ENCODE measurements at regions not wholly inside any gene's neighbourhood (a gene's known extent, or its start where the extent isn't known, plus 50 kb on each side); places are given as distances from the start of the nearest gene placed in this dataset.

GRCh38 chr2:105570757-105571156 is 171.9 kb upstream of the FHL2 start:
- DNase-seq (ENCODE audit: low read depth in 2 of 2) = no peak

- DNase-seq (ENCODE audit: low read depth in 2 of 2) = no peak
Measured at GRCh38 chr2:105570326-105570725, 171.5 kb upstream of the FHL2 start.

GRCh38 chr2:105569606-105570005 is 170.8 kb upstream of the FHL2 start:
- DNase-seq (ENCODE audit: low read depth in 2 of 2) = no peak

- DNase-seq (ENCODE audit: low read depth in 2 of 2) = no peak
Measured at GRCh38 chr2:105567996-105568494, 169.2 kb upstream of the FHL2 start.

GRCh38 chr2:105563000-105563719 is 164.3 kb upstream of the FHL2 start:
- no peak for DNase-seq (ENCODE audit: low read depth in 2 of 2)

- DNase-seq (ENCODE audit: low read depth in 2 of 2) = no peak
Measured at GRCh38 chr2:105561401-105561800, 162.6 kb upstream of the FHL2 start.

GRCh38 chr2:105560157-105560556 is 161.3 kb upstream of the FHL2 start:
- no peak for DNase-seq (ENCODE audit: low read depth in 2 of 2)

GRCh38 chr2:105557021-105557920 is 158.4 kb upstream of the FHL2 start:
- DNase-seq (ENCODE audit: low read depth in 2 of 2) = no peak

GRCh38 chr2:105556366-105556765 is 157.5 kb upstream of the FHL2 start:
- no peak for DNase-seq (ENCODE audit: low read depth in 2 of 2)

GRCh38 chr2:105554235-105554634 is 155.4 kb upstream of the FHL2 start:
- DNase-seq (ENCODE audit: low read depth in 2 of 2) = no peak

GRCh38 chr2:105553538-105554196 is 154.8 kb upstream of the FHL2 start:
- no peak for DNase-seq (ENCODE audit: low read depth in 2 of 2)

GRCh38 chr2:105546628-105546974 is 147.8 kb upstream of the FHL2 start:
- DNase-seq (ENCODE audit: low read depth in 2 of 2) = no peak

- peak; percentile 55 to 62 for DNase-seq (ENCODE audit: low read depth in 2 of 2)
Measured at GRCh38 chr2:105545730-105546627, 147.1 kb upstream of the FHL2 start.

- DNase-seq (ENCODE audit: low read depth in 2 of 2) = no peak
Measured at GRCh38 chr2:105544591-105545377, 145.9 kb upstream of the FHL2 start.

- no peak for DNase-seq (ENCODE audit: low read depth in 2 of 2)
Measured at GRCh38 chr2:105541189-105542050, 142.6 kb upstream of the FHL2 start.

GRCh38 chr2:105540642-105541041 is 141.8 kb upstream of the FHL2 start:
- no peak for DNase-seq (ENCODE audit: low read depth in 2 of 2)

- no peak for DNase-seq (ENCODE audit: low read depth in 2 of 2)
Measured at GRCh38 chr2:105539331-105539730, 140.5 kb upstream of the FHL2 start.

- DNase-seq (ENCODE audit: low read depth in 2 of 2) = no peak
Measured at GRCh38 chr2:105538840-105539239, 140.0 kb upstream of the FHL2 start.

GRCh38 chr2:105537920-105538319 is 139.1 kb upstream of the FHL2 start:
- no peak for DNase-seq (ENCODE audit: low read depth in 2 of 2)

- DNase-seq (ENCODE audit: low read depth in 2 of 2) = no peak
Measured at GRCh38 chr2:105537466-105537865, 138.6 kb upstream of the FHL2 start.
